Endodermal cell (in vitro differentiated cells): ENCODE measurements at regions not wholly inside any gene's neighbourhood (a gene's known extent, or its start where the extent isn't known, plus 50 kb on each side); places are given as distances from the start of the nearest gene placed in this dataset.

Source experiments
- DNase-seq: peaks from one replicate; pipeline ENCODE4 v3.0.0-alpha.2; 2017
- H3K27ac ChIP-seq: 2 replicates; pipeline ENCODE4 v1.5.1; 2013; ENCODE audit warnings: mild to moderate bottlenecking, low read depth, low read length, moderate library complexity
- H3K27me3 ChIP-seq: 2 replicates; pipeline ENCODE4 v1.6.1; 2013; ENCODE audit warnings: mild to moderate bottlenecking, low read length, moderate library complexity; ENCODE audit not compliant: insufficient read depth, control insufficient read depth, poor library complexity, severe bottlenecking
- H3K36me3 ChIP-seq: 2 replicates; pipeline ENCODE4 v1.7.0; 2013; ENCODE audit warnings: mild to moderate bottlenecking, low read length, moderate library complexity; ENCODE audit not compliant: control insufficient read depth, insufficient read depth
- H3K4me1 ChIP-seq: one replicate; pipeline ENCODE4 v1.7.0; 2013; ENCODE audit warnings: low read length; ENCODE audit not compliant: control insufficient read depth, insufficient read depth
- H3K4me3 ChIP-seq: 2 replicates; pipeline ENCODE4 v1.5.1; 2013; ENCODE audit warnings: mild to moderate bottlenecking, low read length, moderate library complexity
- H3K9ac ChIP-seq: 2 replicates; pipeline ENCODE4 v1.6.1; 2013; ENCODE audit warnings: mild to moderate bottlenecking, low read length, moderate library complexity; ENCODE audit not compliant: poor library complexity, severe bottlenecking; ENCODE audit errors: extremely low read depth
- H3K9me3 ChIP-seq: 2 replicates; pipeline ENCODE4 v1.6.1; 2013; ENCODE audit warnings: mild to moderate bottlenecking, low read length, moderate library complexity; ENCODE audit not compliant: control insufficient read depth
- H3K27ac Mint-ChIP-seq: 2 replicates; pipeline ENCODE4 v1.8.0; 2020; ENCODE audit warnings: mixed read lengths
- H3K27me3 Mint-ChIP-seq: 2 replicates; pipeline ENCODE4 v1.8.0; 2021; ENCODE audit warnings: mild to moderate bottlenecking, mixed read lengths; ENCODE audit not compliant: insufficient read depth
- H3K36me3 Mint-ChIP-seq: 2 replicates; pipeline ENCODE4 v1.8.0; 2020; ENCODE audit warnings: low read depth, mixed read lengths
- H3K4me1 Mint-ChIP-seq: 2 replicates; pipeline ENCODE4 v1.8.0; 2020; ENCODE audit warnings: mixed read lengths
- H3K4me3 Mint-ChIP-seq: 2 replicates; pipeline ENCODE4 v1.8.0; 2020; ENCODE audit warnings: mild to moderate bottlenecking, moderate library complexity, mixed read lengths
- H3K9me3 Mint-ChIP-seq: 2 replicates; pipeline ENCODE4 v1.8.0; 2020; ENCODE audit warnings: mild to moderate bottlenecking, mixed read lengths
- CTCF ChIP-seq: fragments of 200-600 bp; sonication (generic); conservative IDR thresholded peaks from 2 replicates; pipeline ENCODE4 v1.5.0; 2021; ENCODE audit warnings: antibody characterized with exemption, mild to moderate bottlenecking
- WGBS, 2 experiments: methylation state at CpG; one replicate each; pipeline versions ENCODE4 v1.1.5 to v1.1.7; 2013; ENCODE audit warnings: missing lambda C conversion rate in 2 of 2, mixed read lengths in 1 of 2; ENCODE audit not compliant: insufficient coverage in 1 of 2, insufficient read length in 1 of 2; 5-methylcytosine and 5-hydroxymethylcytosine counted together

- no peak overlapping the region for H3K27ac ChIP-seq
- TF ChIP-seq CTCF, result no peak
- Mint-ChIP-seq H3K4me1 (peaks cover 2% of the 10 kb centered on the region), H3K36me3 (no peaks in the 10 kb centered on the region), H3K27me3 (no peaks in the 10 kb centered on the region), H3K9me3 (no peaks in the 10 kb centered on the region), H3K27ac (no peak overlapping the region), H3K4me3 (no peak overlapping the region)
- no peak for DNase-seq
- H3K9ac ChIP-seq, result no peak overlapping the region
- H3K9me3 ChIP-seq, result no peaks in the 10 kb centered on the region
- no peaks in the 10 kb centered on the region for H3K36me3 ChIP-seq
- no peak overlapping the region for H3K4me3 ChIP-seq
- H3K27me3 ChIP-seq, result no peaks in the 10 kb centered on the region
- 79% methylated on average over 1 of the region's 1 CpG; no CpG with 5 or more reads in 1 of the 2 experiments for WGBS, 2 experiments
- peaks cover 4% of the 10 kb centered on the region for H3K4me1 ChIP-seq
These were observed 1362.0 kb downstream of the CDH8 start for GRCh38 chr16:60674241-60674640.

- no peak for DNase-seq
- no peak overlapping the region for H3K4me3 Mint-ChIP-seq
- WGBS, 2 experiments, result 94 to 100% methylated on average over 1 to 2 of the region's 2 CpGs
These were observed 1380.6 kb downstream of the CDH8 start for GRCh38 chr16:60655514-60656153.

GRCh38 chr16:60651346-60651745, 1384.9 kb downstream of the CDH8 start:
- Histone ChIP-seq H3K27ac (no peak overlapping the region), H3K4me1 (no peaks in the 10 kb centered on the region), H3K9ac (no peak overlapping the region), H3K4me3 (no peak overlapping the region), H3K36me3 (no peaks in the 10 kb centered on the region), H3K27me3 (no peaks in the 10 kb centered on the region), H3K9me3 (no peaks in the 10 kb centered on the region)
- no peak for DNase-seq
- Mint-ChIP-seq H3K36me3 (no peaks in the 10 kb centered on the region), H3K27ac (no peak overlapping the region), H3K4me1 (no peaks in the 10 kb centered on the region), H3K9me3 (no peaks in the 10 kb centered on the region), H3K27me3 (no peaks in the 10 kb centered on the region), H3K4me3 (no peak overlapping the region)
- TF ChIP-seq CTCF, result no peak
- WGBS, 2 experiments, result 97% methylated on average over 3 of the region's 3 CpGs; no CpG with 5 or more reads in 1 of the 2 experiments

More at GRCh38 chr16:60655514-60656153, 1380.6 kb downstream of the CDH8 start:
- no peaks in the 10 kb centered on the region for H3K36me3 ChIP-seq
- no peaks in the 10 kb centered on the region for H3K4me1 ChIP-seq
- Mint-ChIP-seq H3K36me3 (no peaks in the 10 kb centered on the region), H3K4me1 (peaks cover 4% of the 10 kb centered on the region), H3K27me3 (no peaks in the 10 kb centered on the region), H3K9me3 (no peaks in the 10 kb centered on the region), H3K27ac (no peak overlapping the region)
- H3K27me3 ChIP-seq, result no peaks in the 10 kb centered on the region
- TF ChIP-seq CTCF, result no peak
- H3K9ac ChIP-seq, result no peak overlapping the region
- H3K9me3 ChIP-seq, result no peaks in the 10 kb centered on the region
- no peak overlapping the region for H3K4me3 ChIP-seq
- H3K27ac ChIP-seq, result no peak overlapping the region
